CD4-positive, alpha-beta T cell treated with Interferon gamma for 1 hour (primary cell): ENCODE measurements at regions not wholly inside any gene's neighbourhood (a gene's known extent, or its start where the extent isn't known, plus 50 kb on each side); places are given as distances from the start of the nearest gene placed in this dataset.
"Not testable (repeated sequence)": the region's sequence is repeated elsewhere in the genome, so short reads cannot be mapped to it uniquely, and the experiment has no call there.

Source experiments
- DNase-seq: peaks from one replicate; pipeline ENCODE4 v3.0.0-alpha.2; 2020

DNA sequence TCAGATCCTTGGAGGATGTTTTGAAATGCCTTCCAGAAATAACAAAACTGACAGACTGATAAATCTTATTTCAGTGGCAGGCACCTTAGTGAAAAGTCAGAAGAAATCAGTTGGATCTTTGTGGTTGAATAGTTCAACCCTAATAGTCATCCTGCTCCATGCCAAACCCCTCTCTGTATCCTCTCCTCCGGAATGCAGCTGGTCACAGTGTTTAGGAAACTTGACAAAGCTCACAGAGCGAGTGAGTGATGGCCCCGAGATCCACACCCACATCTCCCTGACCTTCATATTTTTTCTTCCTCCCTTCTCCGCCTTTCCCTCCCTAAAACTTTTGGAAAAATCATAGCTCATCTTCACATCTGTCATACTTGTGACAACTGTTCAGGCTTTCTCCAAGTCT is 464.8 kb upstream of the CDH4 start:
- no peak for DNase-seq

DNA sequence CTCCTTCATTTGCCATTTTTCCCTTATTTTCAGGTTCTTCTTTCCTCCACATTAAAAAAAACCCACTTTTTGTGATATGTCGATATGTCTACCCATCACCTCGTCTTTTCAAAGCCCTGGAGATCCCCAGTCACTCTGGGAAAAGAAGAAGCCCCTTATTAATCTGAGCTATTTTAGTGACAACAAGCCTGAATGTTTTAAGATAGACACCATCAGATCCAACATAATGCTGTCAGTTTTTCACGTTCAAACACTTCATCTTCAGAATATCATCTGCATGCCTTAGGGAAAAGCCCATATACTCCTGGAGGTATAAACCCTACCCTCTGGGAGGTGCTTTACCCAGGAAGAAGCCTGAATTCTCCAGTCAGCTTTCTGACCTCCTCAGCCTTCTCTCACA is 464.0 kb upstream of the CDH4 start:
- no peak for DNase-seq

- no peak for DNase-seq
Observed at GRCh38 chr20:60789399-60789798, 462.7 kb upstream of the CDH4 start.

- DNase-seq: not testable (repeated sequence)
Observed at GRCh38 chr20:60790339-60790738, 461.7 kb upstream of the CDH4 start.

DNA sequence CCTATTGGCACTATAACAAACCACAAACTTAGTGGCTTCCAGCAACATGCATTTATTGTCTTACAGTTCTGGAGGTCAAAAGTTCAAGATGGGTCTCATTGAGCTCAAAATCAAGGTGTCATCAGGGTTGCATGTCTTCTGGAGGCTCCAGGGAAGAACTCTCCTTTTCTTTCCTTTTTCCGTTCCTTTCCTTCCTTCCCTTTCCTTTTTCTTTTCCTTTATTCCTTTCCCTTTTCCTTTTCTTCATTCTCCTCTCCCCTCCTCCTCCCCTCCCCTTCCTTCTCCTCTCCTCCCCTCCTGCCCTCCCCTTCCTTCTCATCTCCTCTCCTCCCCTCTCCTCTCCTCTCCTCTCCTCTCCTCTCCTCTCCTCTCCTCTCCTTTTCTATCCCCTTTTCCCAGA is 460.2 kb upstream of the CDH4 start:
- no peak for DNase-seq

- DNase-seq: no peak
Observed at GRCh38 chr20:60792941-60793340, 459.1 kb upstream of the CDH4 start.

GRCh38 chr20:60794674-60795073 is 457.4 kb upstream of the CDH4 start:
- DNase-seq: no peak

- no peak for DNase-seq
Observed at GRCh38 chr20:60795651-60796050, 456.4 kb upstream of the CDH4 start.

DNA sequence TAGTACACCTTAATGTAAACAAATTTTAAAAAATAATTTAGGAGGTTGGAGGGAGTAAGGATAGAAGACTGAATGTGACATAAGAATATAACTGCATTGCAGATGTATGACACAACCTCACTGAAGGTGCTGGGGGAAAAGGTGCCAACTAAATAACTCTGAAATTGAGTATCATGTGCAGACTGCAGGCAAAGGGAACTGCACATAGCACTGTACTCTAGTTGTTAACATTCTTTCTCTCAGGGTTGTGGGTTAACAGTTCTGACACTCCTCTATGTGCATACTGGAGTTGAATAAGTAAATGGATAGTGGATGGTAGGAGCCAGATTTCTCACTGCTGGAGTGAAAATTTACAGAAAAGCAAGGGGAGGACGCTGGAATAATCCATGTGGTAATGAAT is 451.9 kb upstream of the CDH4 start:
- no peak for DNase-seq

- no peak for DNase-seq
Observed at GRCh38 chr20:60802676-60803075, 449.4 kb upstream of the CDH4 start.

GRCh38 chr20:60803335-60804055 is 448.6 kb upstream of the CDH4 start:
- DNase-seq: no peak

- no peak for DNase-seq
Observed at GRCh38 chr20:60804240-60804917, 447.7 kb upstream of the CDH4 start.

GRCh38 chr20:60804918-60805630 is 447.0 kb upstream of the CDH4 start:
- DNase-seq: no peak

GRCh38 chr20:60806354-60806753 is 445.7 kb upstream of the CDH4 start:
- DNase-seq: no peak

- DNase-seq: no peak
Observed at GRCh38 chr20:60806824-60807223, 445.2 kb upstream of the CDH4 start.

DNA sequence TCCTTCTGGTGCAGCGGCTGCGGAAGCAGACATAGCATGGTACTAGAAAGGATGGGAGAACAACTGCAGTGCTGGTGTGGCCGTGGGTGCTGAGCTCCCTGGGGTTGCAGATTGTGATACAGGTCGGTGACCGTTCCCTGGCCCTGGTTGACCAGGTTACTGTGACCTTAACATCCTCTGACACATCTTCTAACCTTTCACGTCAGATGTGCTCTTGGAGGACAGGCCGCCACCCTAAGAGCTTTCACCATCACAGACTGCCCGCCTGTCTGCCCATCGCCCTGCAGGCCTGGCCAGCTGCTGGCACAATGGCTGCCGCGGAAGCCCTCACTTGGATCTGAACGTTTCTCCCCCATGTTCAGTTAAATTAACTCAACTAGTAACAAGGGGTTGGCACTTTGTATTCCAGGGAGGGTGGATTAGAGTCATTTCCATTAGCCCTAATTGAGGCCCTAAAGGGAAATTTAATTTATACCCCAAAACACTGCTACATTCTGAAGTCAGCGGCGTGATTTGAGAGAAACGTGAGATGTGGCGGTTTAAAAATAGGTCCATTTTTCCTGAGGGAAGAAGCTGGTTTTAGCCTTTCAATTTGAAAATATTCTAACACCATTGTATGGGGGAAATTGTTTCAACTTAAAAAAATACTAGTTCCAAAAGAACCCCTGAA is 443.9 kb upstream of the CDH4 start:
- no peak for DNase-seq

GRCh38 chr20:60808701-60809100 is 443.4 kb upstream of the CDH4 start:
- DNase-seq: no peak

DNA sequence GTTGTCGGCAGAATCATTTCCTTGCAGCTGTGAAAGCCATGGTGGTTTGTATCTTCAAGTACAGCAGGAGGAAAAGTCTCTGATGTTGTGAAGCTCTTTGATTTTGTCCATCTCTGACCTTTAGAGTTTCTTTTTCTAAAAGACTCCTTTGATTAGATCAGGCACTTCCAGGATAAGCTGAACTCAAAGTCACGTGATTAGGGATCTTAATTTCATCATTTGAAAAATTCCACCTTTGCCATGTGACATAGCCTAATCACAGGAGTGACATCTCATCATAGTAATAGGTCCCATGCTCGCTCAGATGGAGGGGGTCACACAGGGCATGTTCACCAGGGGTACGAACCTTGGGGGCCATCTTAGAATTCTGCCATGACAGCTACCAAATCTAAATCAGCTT is 441.5 kb upstream of the CDH4 start:
- DNase-seq: no peak

GRCh38 chr20:60812561-60812960 is 439.5 kb upstream of the CDH4 start:
- no peak for DNase-seq

GRCh38 chr20:60813066-60813465 is 439.0 kb upstream of the CDH4 start:
- DNase-seq: no peak

GRCh38 chr20:60815656-60816055 is 436.4 kb upstream of the CDH4 start:
- no peak for DNase-seq

GRCh38 chr20:60816901-60817300 is 435.2 kb upstream of the CDH4 start:
- DNase-seq: no peak

DNA sequence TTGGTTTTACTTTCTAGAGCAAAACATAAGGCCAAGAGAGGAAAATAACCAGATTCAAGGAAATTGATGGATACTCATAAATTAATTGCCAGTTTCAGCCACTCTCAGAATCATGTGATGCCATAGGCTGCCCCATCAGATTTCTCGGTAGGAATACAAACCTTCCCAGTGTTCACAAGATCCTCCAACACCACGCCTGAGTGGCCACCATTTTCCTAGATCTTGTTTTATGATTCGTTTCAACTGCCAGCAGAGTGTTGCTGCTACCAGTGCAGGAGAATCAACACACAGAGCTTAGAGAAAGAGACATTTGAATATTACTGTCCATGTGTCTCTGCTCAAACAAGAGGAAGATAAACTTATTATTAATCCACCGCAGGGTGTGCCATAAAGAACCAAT is 434.2 kb upstream of the CDH4 start:
- DNase-seq: no peak

GRCh38 chr20:60819511-60819910 is 432.6 kb upstream of the CDH4 start:
- no peak for DNase-seq
